ENCODE measurements at regions not wholly inside any gene's neighbourhood (a gene's known extent, or its start where the extent isn't known, plus 50 kb on each side); places are given as distances from the start of the nearest gene placed in this dataset.

DNA sequence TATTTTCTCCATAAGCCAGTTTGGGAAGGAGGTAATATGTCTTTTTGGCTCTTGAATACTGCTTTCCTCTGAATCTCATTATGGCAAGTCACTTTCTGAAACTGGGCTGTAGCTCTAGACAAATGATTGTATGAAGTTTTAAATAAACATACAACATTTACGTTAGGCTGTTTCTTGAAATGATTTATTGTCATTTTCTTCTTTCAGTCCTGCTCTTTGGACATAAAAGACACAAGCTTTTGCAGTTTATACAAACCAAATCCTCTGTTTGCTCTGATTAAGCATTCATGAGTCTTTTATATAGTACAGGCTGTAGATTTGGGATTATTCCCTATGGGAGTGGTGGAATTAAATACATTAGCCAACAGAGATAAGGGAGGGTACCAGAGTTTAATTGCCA lies 139.7 kb downstream of the CEP120 start (continued):
- no peak for TF ChIP-seq BRCA1 (IDR thresholded peaks at IDR 0.05; ENCODE audit: low read depth, low read length)
